CD4-positive, CD25-positive, alpha-beta regulatory T cell (primary cell): ENCODE measurements at regions not wholly inside any gene's neighbourhood (a gene's known extent, or its start where the extent isn't known, plus 50 kb on each side); places are given as distances from the start of the nearest gene placed in this dataset.

Experiments
- ATAC-seq, 2 donors: fragments of 150-1000 bp; cut with Tn5 transposase; one replicate each; pipeline ENCODE4 v1.10.0; 2021; ENCODE audit warnings: low read depth in 2 of 2, moderate number of reproducible peaks in 2 of 2, moderate library complexity in 1 of 2
- DNase-seq, 3 donors: peaks; one replicate each; pipeline versions ENCODE4 v3.0.0 to v3.0.0-alpha.2; 2012 to 2022; ENCODE audit warnings: mixed read lengths in 1 of 3
- H3K27ac ChIP-seq: one replicate; pipeline ENCODE4 v1.7.0; 2013; ENCODE audit warnings: mild to moderate bottlenecking, low read length; ENCODE audit not compliant: insufficient read depth, poor library complexity, severe bottlenecking
- H3K27me3 ChIP-seq: one replicate; pipeline ENCODE4 v1.7.0; 2013; ENCODE audit warnings: low read length; ENCODE audit not compliant: control insufficient read depth, insufficient read depth
- H3K36me3 ChIP-seq: one replicate; pipeline ENCODE4 v1.7.0; 2013; ENCODE audit warnings: mild to moderate bottlenecking, low read length, moderate library complexity; ENCODE audit not compliant: control insufficient read depth, insufficient read depth
- H3K4me1 ChIP-seq: 2 replicates; pipeline ENCODE4 v1.7.0; 2013; ENCODE audit warnings: mild to moderate bottlenecking, low read length; ENCODE audit not compliant: insufficient read depth, control insufficient read depth, poor library complexity, severe bottlenecking
- H3K4me3 ChIP-seq: one replicate; pipeline ENCODE4 v1.7.0; 2013; ENCODE audit warnings: low read depth, mild to moderate bottlenecking, low read length, moderate library complexity
- H3K9me3 ChIP-seq, 2 experiments: 1 replicate in 1 of 2; 2 replicates in 1 of 2; pipeline ENCODE4 v1.7.0; 2013; ENCODE audit warnings: low read length in 2 of 2, mild to moderate bottlenecking in 1 of 2, moderate library complexity in 1 of 2; ENCODE audit not compliant: control insufficient read depth in 2 of 2
- H3K27ac Mint-ChIP-seq, 3 donors: one replicate each; pipeline ENCODE4 v1.8.0; 2020 to 2022; ENCODE audit warnings: mild to moderate bottlenecking in 3 of 3, mixed read lengths in 3 of 3, moderate library complexity in 2 of 3
- H3K27me3 Mint-ChIP-seq: one replicate; pipeline ENCODE4 v1.8.0; 2022; ENCODE audit warnings: mild to moderate bottlenecking, mixed read lengths
- H3K36me3 Mint-ChIP-seq: one replicate; pipeline ENCODE4 v1.8.0; 2020; ENCODE audit warnings: mixed read lengths
- H3K4me1 Mint-ChIP-seq, 4 donors: one replicate each; pipeline ENCODE4 v1.8.0; 2020 to 2022; ENCODE audit warnings: mixed read lengths in 4 of 4, mild to moderate bottlenecking in 1 of 4
- H3K4me3 Mint-ChIP-seq, 4 donors: one replicate each; pipeline ENCODE4 v1.8.0; 2020 to 2022; ENCODE audit warnings: mild to moderate bottlenecking in 4 of 4, mixed read lengths in 4 of 4, moderate library complexity in 3 of 4
- H3K9me3 Mint-ChIP-seq, 7 donors: one replicate each; pipeline ENCODE4 v1.8.0; 2020 to 2022; ENCODE audit warnings: mixed read lengths in 7 of 7, mild to moderate bottlenecking in 3 of 7, moderate library complexity in 2 of 7

- Mint-ChIP-seq H3K4me3 (peak overlapping the region in 1 of 4 donors; percentile 13), H3K4me1 (peaks cover 0 to 4% (median 0%) of the 10 kb centered on the region in 4 donors), H3K9me3 (peaks cover 0 to 4% (median 0%) of the 10 kb centered on the region in 7 donors), H3K36me3 (no peaks in the 10 kb centered on the region), H3K27me3 (peaks cover 16% of the 10 kb centered on the region), H3K27ac (no peak overlapping the region)
- no peaks in the 10 kb centered on the region for H3K36me3 ChIP-seq
- no peaks in the 10 kb centered on the region for H3K27me3 ChIP-seq
- ATAC-seq (no peak), DNase-seq (no peak)
- H3K9me3 ChIP-seq: no peaks in the 10 kb centered on the region
- no peaks in the 10 kb centered on the region for H3K4me1 ChIP-seq
- H3K4me3 ChIP-seq: no peak overlapping the region
- H3K27ac ChIP-seq: no peak overlapping the region
Observed at GRCh38 chr3:40923143-40923542, 276.2 kb upstream of the CTNNB1 start.

- Histone ChIP-seq H3K27me3 (no peaks in the 10 kb centered on the region), H3K9me3 (no peaks in the 10 kb centered on the region), H3K4me1 (no peaks in the 10 kb centered on the region), H3K4me3 (no peak overlapping the region), H3K27ac (no peak overlapping the region), H3K36me3 (no peaks in the 10 kb centered on the region)
- H3K27ac Mint-ChIP-seq: no peak overlapping the region
- H3K27me3 Mint-ChIP-seq: peaks cover 16% of the 10 kb centered on the region
- no peak overlapping the region for H3K4me3 Mint-ChIP-seq
- ATAC-seq (no peak), DNase-seq (no peak)
- no peaks in the 10 kb centered on the region for H3K36me3 Mint-ChIP-seq
- peaks cover 0 to 4% (median 0%) of the 10 kb centered on the region in 7 donors for H3K9me3 Mint-ChIP-seq
- peaks cover 0 to 4% (median 0%) of the 10 kb centered on the region in 4 donors for H3K4me1 Mint-ChIP-seq
Observed at GRCh38 chr3:40923651-40924050, 275.7 kb upstream of the CTNNB1 start.

- H3K27ac Mint-ChIP-seq: peak overlapping the region in 1 of 3 donors; percentile 48
- H3K4me3 ChIP-seq: no peak overlapping the region
- no peak overlapping the region for H3K4me3 Mint-ChIP-seq
- H3K4me1 Mint-ChIP-seq: peaks cover 0 to 4% (median 0%) of the 10 kb centered on the region in 4 donors
- no peaks in the 10 kb centered on the region for H3K9me3 ChIP-seq
- peaks cover 0 to 4% (median 3%) of the 10 kb centered on the region in 7 donors for H3K9me3 Mint-ChIP-seq
- ATAC-seq (no peak), DNase-seq (no peak)
- H3K27me3 ChIP-seq: no peaks in the 10 kb centered on the region
- H3K4me1 ChIP-seq: no peaks in the 10 kb centered on the region
- no peak overlapping the region for H3K27ac ChIP-seq
- peaks cover 16% of the 10 kb centered on the region for H3K27me3 Mint-ChIP-seq
- no peaks in the 10 kb centered on the region for H3K36me3 ChIP-seq
- H3K36me3 Mint-ChIP-seq: no peaks in the 10 kb centered on the region
Observed at GRCh38 chr3:40924559-40925141, 274.7 kb upstream of the CTNNB1 start.

GRCh38 chr3:40925231-40925630, 274.1 kb upstream of the CTNNB1 start:
- DNase-seq (no peak), ATAC-seq (no peak)
- no peaks in the 10 kb centered on the region for H3K4me1 ChIP-seq
- H3K27ac ChIP-seq: no peak overlapping the region
- H3K27me3 Mint-ChIP-seq: peaks cover 16% of the 10 kb centered on the region
- no peaks in the 10 kb centered on the region for H3K36me3 ChIP-seq
- no peak overlapping the region for H3K4me3 ChIP-seq
- H3K36me3 Mint-ChIP-seq: no peaks in the 10 kb centered on the region
- H3K4me3 Mint-ChIP-seq: no peak overlapping the region
- no peaks in the 10 kb centered on the region for H3K9me3 ChIP-seq
- no peaks in the 10 kb centered on the region for H3K27me3 ChIP-seq
- H3K4me1 Mint-ChIP-seq: peaks cover 0 to 4% (median 0%) of the 10 kb centered on the region in 4 donors
- peaks cover 0 to 6% (median 4%) of the 10 kb centered on the region in 7 donors for H3K9me3 Mint-ChIP-seq
- H3K27ac Mint-ChIP-seq: no peak overlapping the region

GRCh38 chr3:40930131-40930538, 269.2 kb upstream of the CTNNB1 start:
- ATAC-seq: peak in 1 of 2 donors; percentile 28
- peaks cover 15% of the 10 kb centered on the region for H3K27me3 Mint-ChIP-seq
- no peak overlapping the region for H3K27ac Mint-ChIP-seq
- no peak for DNase-seq
- H3K36me3 Mint-ChIP-seq: no peaks in the 10 kb centered on the region
- Histone ChIP-seq H3K9me3 (no peaks in the 10 kb centered on the region), H3K4me1 (no peaks in the 10 kb centered on the region), H3K36me3 (no peaks in the 10 kb centered on the region), H3K27ac (no peak overlapping the region), H3K4me3 (no peak overlapping the region), H3K27me3 (no peaks in the 10 kb centered on the region)
- no peak overlapping the region for H3K4me3 Mint-ChIP-seq
- peaks cover 0 to 3% (median 0%) of the 10 kb centered on the region in 4 donors for H3K4me1 Mint-ChIP-seq
- H3K9me3 Mint-ChIP-seq: peaks cover 0 to 13% (median 7%) of the 10 kb centered on the region in 7 donors

GRCh38 chr3:40930756-40931155, 268.5 kb upstream of the CTNNB1 start:
- H3K27me3 ChIP-seq: no peaks in the 10 kb centered on the region
- H3K4me3 ChIP-seq: no peak overlapping the region
- Mint-ChIP-seq H3K27me3 (peaks cover 15% of the 10 kb centered on the region), H3K36me3 (no peaks in the 10 kb centered on the region), H3K4me3 (no peak overlapping the region), H3K9me3 (peaks cover 0 to 13% (median 7%) of the 10 kb centered on the region in 7 donors), H3K27ac (no peak overlapping the region), H3K4me1 (no peaks in the 10 kb centered on the region)
- no peaks in the 10 kb centered on the region for H3K36me3 ChIP-seq
- H3K9me3 ChIP-seq: no peaks in the 10 kb centered on the region
- no peak overlapping the region for H3K27ac ChIP-seq
- DNase-seq (no peak), ATAC-seq (no peak)
- no peaks in the 10 kb centered on the region for H3K4me1 ChIP-seq

- no peaks in the 10 kb centered on the region for H3K4me1 Mint-ChIP-seq
- peaks cover 0 to 6% (median 0%) of the 10 kb centered on the region in 7 donors for H3K9me3 Mint-ChIP-seq
- H3K9me3 ChIP-seq: no peaks in the 10 kb centered on the region
- no peak overlapping the region for H3K27ac ChIP-seq
- ATAC-seq (no peak), DNase-seq (no peak)
- no peaks in the 10 kb centered on the region for H3K36me3 ChIP-seq
- H3K4me1 ChIP-seq: no peaks in the 10 kb centered on the region
- no peaks in the 10 kb centered on the region for H3K36me3 Mint-ChIP-seq
- H3K4me3 Mint-ChIP-seq: no peak overlapping the region
- no peak overlapping the region for H3K27ac Mint-ChIP-seq
- H3K4me3 ChIP-seq: no peak overlapping the region
- H3K27me3 Mint-ChIP-seq: peaks cover 6% of the 10 kb centered on the region
- no peaks in the 10 kb centered on the region for H3K27me3 ChIP-seq
Observed at GRCh38 chr3:40938591-40938990, 260.7 kb upstream of the CTNNB1 start.

- Mint-ChIP-seq H3K27ac (no peak overlapping the region), H3K4me1 (no peaks in the 10 kb centered on the region), H3K9me3 (peaks cover 0 to 6% (median 0%) of the 10 kb centered on the region in 7 donors), H3K4me3 (no peak overlapping the region), H3K36me3 (no peaks in the 10 kb centered on the region), H3K27me3 (peaks cover 6% of the 10 kb centered on the region)
- Histone ChIP-seq H3K4me3 (no peak overlapping the region), H3K27ac (no peak overlapping the region), H3K27me3 (no peaks in the 10 kb centered on the region), H3K4me1 (no peaks in the 10 kb centered on the region), H3K36me3 (no peaks in the 10 kb centered on the region), H3K9me3 (no peaks in the 10 kb centered on the region)
- no peak for DNase-seq
- ATAC-seq: no peak
Observed at GRCh38 chr3:40939030-40939740, 260.1 kb upstream of the CTNNB1 start.
